DOHH2 (cell line): ENCODE measurements at regions not wholly inside any gene's neighbourhood (a gene's known extent, or its start where the extent isn't known, plus 50 kb on each side); places are given as distances from the start of the nearest gene placed in this dataset.

ENCODE experiments used
- H3F3A ChIP-seq: fragments of 200-600 bp; sonication (generic), shearing (Covaris generic); 2 replicates; pipeline ENCODE4 v1.6.0; 2016; ENCODE audit warnings: antibody characterized with exemption, mild to moderate bottlenecking; ENCODE audit not compliant: control insufficient read depth, insufficient read depth
- H3K27ac ChIP-seq: fragments of 200-600 bp; sonication (generic); 2 replicates; pipeline ENCODE4 v1.5.1; 2014; ENCODE audit warnings: low read depth, mild to moderate bottlenecking, low read length, moderate library complexity
- H3K27me3 ChIP-seq: fragments of 200-600 bp; sonication (generic); 2 replicates; pipeline ENCODE4 v1.6.1; 2014; ENCODE audit warnings: mild to moderate bottlenecking, low read length, mixed read lengths; ENCODE audit not compliant: control insufficient read depth
- H3K36me3 ChIP-seq: fragments of 200-600 bp; sonication (generic); 2 replicates; pipeline ENCODE4 v1.6.1; 2014; ENCODE audit warnings: mild to moderate bottlenecking, low read length, moderate library complexity, mixed read lengths; ENCODE audit not compliant: control insufficient read depth
- H3K4me1 ChIP-seq: fragments of 200-600 bp; sonication (generic); 2 replicates; pipeline ENCODE4 v1.6.1; 2014; ENCODE audit warnings: mild to moderate bottlenecking, low read length, mixed read lengths; ENCODE audit not compliant: control insufficient read depth
- H3K4me2 ChIP-seq: fragments of 200-600 bp; sonication (generic); 2 replicates; pipeline ENCODE4 v1.6.0; 2014; ENCODE audit warnings: mild to moderate bottlenecking, low read length, moderate library complexity
- H3K4me3 ChIP-seq: fragments of 200-600 bp; sonication (generic); 2 replicates; pipeline ENCODE4 v1.5.1; 2014; ENCODE audit warnings: mild to moderate bottlenecking, low read length, mixed read lengths
- H3K79me2 ChIP-seq: fragments of 200-600 bp; sonication (generic); 2 replicates; pipeline ENCODE4 v1.6.1; 2014; ENCODE audit warnings: mild to moderate bottlenecking, low read length, mixed read lengths; ENCODE audit not compliant: control insufficient read depth
- H3K9me2 ChIP-seq: fragments of 200-600 bp; sonication (generic); replicated peaks from 2 replicates; pipeline ENCODE4 v1.6.1; 2014; ENCODE audit warnings: mild to moderate bottlenecking, low read length, mixed read lengths; ENCODE audit not compliant: control insufficient read depth
- H3K9me3 ChIP-seq: fragments of 200-600 bp; sonication (generic); 2 replicates; pipeline ENCODE4 v1.6.1; 2014; ENCODE audit warnings: antibody characterized with exemption, low read length, mixed read lengths; ENCODE audit not compliant: control insufficient read depth, insufficient read depth
- H4K20me1 ChIP-seq: fragments of 200-600 bp; sonication (generic); 2 replicates; pipeline ENCODE4 v1.6.0; 2014; ENCODE audit warnings: low read depth, mild to moderate bottlenecking, antibody characterized with exemption, low read length, moderate library complexity; ENCODE audit not compliant: control insufficient read depth, insufficient read depth
- EZH2phosphoT487 ChIP-seq: fragments of 200-600 bp; sonication (generic); IDR thresholded peaks from 2 replicates; pipeline ENCODE4 v1.6.1; 2017; ENCODE audit warnings: borderline replicate concordance, mild to moderate bottlenecking, antibody characterized with exemption, low read length, moderate library complexity, mixed read lengths
- TF ChIP-seq, protein P1 (sequence below): fragments of 200-600 bp; sonication (generic); IDR thresholded peaks from one replicate; pipeline ENCODE4 v1.5.1; 2014; ENCODE audit warnings: antibody characterized with exemption, mild to moderate bottlenecking, low read depth, low read length; ENCODE audit not compliant: poor library complexity, severe bottlenecking

DNA sequence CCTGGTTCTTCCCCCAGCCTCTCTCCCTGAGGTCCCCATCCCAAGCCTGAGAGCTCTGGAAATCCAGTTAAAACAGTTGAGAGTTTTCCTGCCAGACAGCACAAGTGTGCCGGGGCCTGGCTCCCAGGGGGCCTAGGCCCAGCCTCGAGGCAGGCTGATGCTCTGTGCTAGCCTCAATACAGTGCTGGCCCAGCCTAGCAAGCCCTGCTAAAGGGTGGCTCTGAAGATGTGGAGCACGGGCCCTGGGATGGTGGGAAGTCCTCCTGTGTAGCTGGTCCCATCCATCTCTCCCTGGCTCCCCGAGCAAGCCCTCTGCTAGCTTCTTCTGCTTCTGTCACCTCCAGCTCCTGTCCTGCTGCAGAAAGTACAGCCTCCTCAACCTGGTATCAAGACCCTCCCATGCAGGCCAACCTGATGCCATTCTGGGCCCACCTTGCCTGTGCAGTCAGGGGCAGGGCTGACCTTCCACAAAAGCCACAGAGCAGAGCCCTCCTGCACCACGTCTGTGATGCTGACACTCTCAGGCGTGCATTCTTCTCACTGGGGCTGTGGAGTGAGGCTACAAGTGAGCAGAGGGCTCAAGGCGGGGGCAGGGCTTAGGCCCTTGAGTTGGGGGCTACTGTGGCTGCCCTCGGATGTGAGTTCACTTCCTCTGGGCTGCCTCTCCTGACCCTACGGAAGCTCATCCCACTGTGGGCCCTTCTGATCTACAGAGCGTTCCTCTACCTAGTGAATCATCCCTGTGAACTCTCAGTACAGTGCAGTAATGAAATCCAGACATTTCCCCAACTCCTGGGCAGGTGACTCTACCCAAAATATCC, 60.1 kb upstream of the LAPTM4A start:
- Histone ChIP-seq H4K20me1 (no peaks in the 10 kb centered on the region), H3K9me2 (no peaks in the 10 kb centered on the region), H3K4me3 (no peak overlapping the region), H3K4me1 (no peaks in the 10 kb centered on the region), H3F3A (no peaks in the 10 kb centered on the region), H3K27me3 (0 out of 2 replicates have a peak, but pooled peaks cover 3% of the 10 kb centered on the region), H3K79me2 (no peaks in the 10 kb centered on the region), H3K9me3 (no peaks in the 10 kb centered on the region), H3K36me3 (no peaks in the 10 kb centered on the region), H3K4me2 (no peak overlapping the region), H3K27ac (no peak overlapping the region)
- no peak for TF ChIP-seq EZH2phosphoT487
- TF ChIP-seq, protein P1, sequence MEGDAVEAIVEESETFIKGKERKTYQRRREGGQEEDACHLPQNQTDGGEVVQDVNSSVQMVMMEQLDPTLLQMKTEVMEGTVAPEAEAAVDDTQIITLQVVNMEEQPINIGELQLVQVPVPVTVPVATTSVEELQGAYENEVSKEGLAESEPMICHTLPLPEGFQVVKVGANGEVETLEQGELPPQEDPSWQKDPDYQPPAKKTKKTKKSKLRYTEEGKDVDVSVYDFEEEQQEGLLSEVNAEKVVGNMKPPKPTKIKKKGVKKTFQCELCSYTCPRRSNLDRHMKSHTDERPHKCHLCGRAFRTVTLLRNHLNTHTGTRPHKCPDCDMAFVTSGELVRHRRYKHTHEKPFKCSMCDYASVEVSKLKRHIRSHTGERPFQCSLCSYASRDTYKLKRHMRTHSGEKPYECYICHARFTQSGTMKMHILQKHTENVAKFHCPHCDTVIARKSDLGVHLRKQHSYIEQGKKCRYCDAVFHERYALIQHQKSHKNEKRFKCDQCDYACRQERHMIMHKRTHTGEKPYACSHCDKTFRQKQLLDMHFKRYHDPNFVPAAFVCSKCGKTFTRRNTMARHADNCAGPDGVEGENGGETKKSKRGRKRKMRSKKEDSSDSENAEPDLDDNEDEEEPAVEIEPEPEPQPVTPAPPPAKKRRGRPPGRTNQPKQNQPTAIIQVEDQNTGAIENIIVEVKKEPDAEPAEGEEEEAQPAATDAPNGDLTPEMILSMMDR = no peak

- no peak for TF ChIP-seq EZH2phosphoT487
- TF ChIP-seq, protein P1 = no peak
- Histone ChIP-seq H3K4me2 (no peak overlapping the region), H3K4me3 (no peak overlapping the region), H3K27me3 (0 out of 2 replicates have a peak, but pooled peaks cover 3% of the 10 kb centered on the region), H3K27ac (no peak overlapping the region), H3F3A (no peaks in the 10 kb centered on the region), H4K20me1 (no peaks in the 10 kb centered on the region), H3K9me3 (peaks cover 2% of the 10 kb centered on the region; the same call in 1 of the 2 replicates), H3K36me3 (no peaks in the 10 kb centered on the region), H3K79me2 (no peaks in the 10 kb centered on the region), H3K9me2 (no peaks in the 10 kb centered on the region), H3K4me1 (no peaks in the 10 kb centered on the region)
Measured at GRCh38 chr2:20110876-20111275, 59.4 kb upstream of the LAPTM4A start.

- Histone ChIP-seq H3K79me2 (no peaks in the 10 kb centered on the region), H3K27ac (no peak overlapping the region), H3K9me3 (peaks cover 4% of the 10 kb centered on the region; the same call in 1 of the 2 replicates), H3K36me3 (no peaks in the 10 kb centered on the region), H3K4me2 (no peak overlapping the region), H3F3A (no peaks in the 10 kb centered on the region), H3K4me1 (no peaks in the 10 kb centered on the region), H3K4me3 (no peak overlapping the region), H4K20me1 (no peaks in the 10 kb centered on the region), H3K27me3 (0 out of 2 replicates have a peak, but pooled peaks cover 3% of the 10 kb centered on the region), H3K9me2 (no peaks in the 10 kb centered on the region)
- no peak for TF ChIP-seq EZH2phosphoT487
- TF ChIP-seq, protein P1 = no peak
Measured at GRCh38 chr2:20110383-20110782, 59.0 kb upstream of the LAPTM4A start.
